ENCODE measurements at regions not wholly inside any gene's neighbourhood (a gene's known extent, or its start where the extent isn't known, plus 50 kb on each side); places are given as distances from the start of the nearest gene placed in this dataset.

DNA sequence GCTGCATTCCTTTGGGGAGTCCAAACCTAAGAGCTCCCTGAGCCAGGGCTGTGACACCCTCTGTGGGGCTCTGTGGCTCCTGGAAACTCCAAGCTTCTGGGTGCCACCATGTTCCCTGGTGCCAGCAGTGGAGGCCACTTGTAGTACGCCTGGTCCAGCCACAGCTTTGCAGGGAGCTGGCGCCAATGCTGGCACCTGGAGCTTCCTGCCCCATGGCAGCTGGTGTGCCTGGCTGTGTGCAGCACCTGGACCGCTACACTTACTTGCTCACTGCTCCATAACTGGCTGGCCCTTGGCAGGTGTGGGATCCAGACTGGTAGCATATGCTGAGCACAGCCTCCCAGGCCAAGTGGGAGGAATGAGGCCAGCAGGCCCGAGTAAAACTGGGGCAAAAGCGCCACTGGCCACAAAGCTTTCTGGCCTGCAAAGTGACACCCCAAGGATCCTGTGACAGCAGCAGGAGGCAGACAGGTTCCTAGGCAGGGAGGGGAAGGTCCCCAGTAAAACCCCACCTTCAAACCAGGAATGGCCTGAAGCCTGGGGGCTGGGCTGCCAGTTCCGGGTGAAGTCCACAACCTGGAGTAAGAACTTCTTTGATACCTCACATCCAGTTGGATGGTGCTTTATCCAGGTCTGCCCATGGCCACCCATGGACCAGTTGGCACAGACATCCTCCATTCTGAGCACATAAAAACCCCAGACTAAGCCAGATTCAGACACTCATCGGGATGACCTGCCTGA is 461.0 kb downstream of the TBC1D32 start:
- ATAC-seq (peak; percentile 20), DNase-seq (no peak)
- H3K27me3 ChIP-seq, result no peaks in the 10 kb centered on the region
- no peaks in the 10 kb centered on the region for H3K36me3 ChIP-seq
- TF ChIP-seq, protein P1, sequence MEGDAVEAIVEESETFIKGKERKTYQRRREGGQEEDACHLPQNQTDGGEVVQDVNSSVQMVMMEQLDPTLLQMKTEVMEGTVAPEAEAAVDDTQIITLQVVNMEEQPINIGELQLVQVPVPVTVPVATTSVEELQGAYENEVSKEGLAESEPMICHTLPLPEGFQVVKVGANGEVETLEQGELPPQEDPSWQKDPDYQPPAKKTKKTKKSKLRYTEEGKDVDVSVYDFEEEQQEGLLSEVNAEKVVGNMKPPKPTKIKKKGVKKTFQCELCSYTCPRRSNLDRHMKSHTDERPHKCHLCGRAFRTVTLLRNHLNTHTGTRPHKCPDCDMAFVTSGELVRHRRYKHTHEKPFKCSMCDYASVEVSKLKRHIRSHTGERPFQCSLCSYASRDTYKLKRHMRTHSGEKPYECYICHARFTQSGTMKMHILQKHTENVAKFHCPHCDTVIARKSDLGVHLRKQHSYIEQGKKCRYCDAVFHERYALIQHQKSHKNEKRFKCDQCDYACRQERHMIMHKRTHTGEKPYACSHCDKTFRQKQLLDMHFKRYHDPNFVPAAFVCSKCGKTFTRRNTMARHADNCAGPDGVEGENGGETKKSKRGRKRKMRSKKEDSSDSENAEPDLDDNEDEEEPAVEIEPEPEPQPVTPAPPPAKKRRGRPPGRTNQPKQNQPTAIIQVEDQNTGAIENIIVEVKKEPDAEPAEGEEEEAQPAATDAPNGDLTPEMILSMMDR (IDR thresholded peaks at IDR 0.05), result no peak
- no peaks in the 10 kb centered on the region for H3K9me3 ChIP-seq
- H3K4me3 ChIP-seq, result no peak overlapping the region
- no peaks in the 10 kb centered on the region for H3K4me1 ChIP-seq
- no peak overlapping the region for H3K27ac ChIP-seq
- intact Hi-C loops (cut with DNase I), result no loop called here

DNA sequence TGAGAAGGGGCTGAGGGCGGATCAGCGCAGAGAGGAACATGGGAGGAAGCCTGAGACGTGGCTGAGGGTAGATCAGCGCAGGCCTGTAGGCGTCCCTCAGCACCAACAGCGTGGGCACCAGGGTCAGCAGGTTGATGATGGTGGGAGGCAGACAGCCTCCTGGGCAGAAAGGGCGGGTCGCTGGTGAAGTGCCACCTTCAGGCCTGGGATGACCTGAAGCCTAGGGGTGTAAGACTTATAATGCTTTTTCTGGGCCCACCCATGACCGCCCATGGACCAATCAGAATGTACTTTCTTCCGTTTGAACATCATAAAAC is 462.1 kb downstream of the TBC1D32 start:
- DNase-seq, result no peak
- TF ChIP-seq, protein P1 (IDR thresholded peaks at IDR 0.05), result no peak
- Histone ChIP-seq H3K4me3 (no peak overlapping the region), H3K9me3 (no peaks in the 10 kb centered on the region), H3K36me3 (no peaks in the 10 kb centered on the region), H3K27ac (no peak overlapping the region), H3K4me1 (no peaks in the 10 kb centered on the region), H3K27me3 (no peaks in the 10 kb centered on the region)
- intact Hi-C loops (cut with DNase I), result no loop called here
- ATAC-seq, result peak; percentile 14

DNA sequence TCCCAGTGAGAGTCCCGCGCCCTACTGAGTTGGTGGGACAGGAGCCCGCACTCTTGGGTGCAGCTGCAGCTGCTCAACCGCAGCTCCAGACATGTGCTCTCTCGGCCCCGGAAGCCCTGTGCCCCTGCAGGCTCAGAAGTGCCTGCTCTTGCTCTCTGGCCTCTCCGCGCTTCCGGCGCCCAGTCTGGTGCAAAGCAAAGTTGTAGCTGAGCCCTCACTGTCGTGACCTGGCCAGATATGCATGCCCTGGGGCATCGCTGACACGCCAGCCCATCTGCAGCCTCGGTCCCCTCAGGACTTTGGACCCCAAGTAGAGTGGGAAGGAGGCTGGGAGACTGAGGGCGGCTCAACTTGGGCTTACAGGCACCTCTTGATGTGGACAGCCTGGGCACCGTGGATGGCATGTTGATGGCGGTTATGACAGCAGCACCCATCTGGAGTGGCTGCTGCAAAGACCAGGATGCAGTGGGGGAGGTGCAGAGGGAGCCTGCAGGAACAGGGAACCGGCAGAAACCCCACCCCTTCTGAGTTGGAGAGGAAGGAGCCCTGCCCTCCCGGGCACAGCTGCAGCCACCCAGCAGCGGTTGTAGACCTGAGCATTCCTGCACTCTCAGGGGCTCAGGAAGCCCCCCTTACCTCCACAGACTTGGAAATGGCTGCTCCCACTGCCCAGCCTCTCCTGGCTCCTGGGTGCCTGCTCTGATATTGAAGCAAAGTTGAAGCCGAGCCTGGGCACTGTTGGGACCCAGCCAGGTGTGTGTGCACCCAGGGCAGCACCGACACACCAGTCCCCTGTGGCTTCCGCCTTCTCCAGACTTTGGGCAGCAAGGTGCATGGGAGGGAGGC is 462.6 kb downstream of the TBC1D32 start:
- DNase-seq (no peak), ATAC-seq (peak; percentile 33)
- no peaks in the 10 kb centered on the region for H3K4me1 ChIP-seq
- TF ChIP-seq, protein P1 (IDR thresholded peaks at IDR 0.05), result no peak
- H3K27me3 ChIP-seq, result no peaks in the 10 kb centered on the region
- no peak overlapping the region for H3K27ac ChIP-seq
- intact Hi-C loops (cut with DNase I), result no loop called here
- H3K4me3 ChIP-seq, result no peak overlapping the region
- no peaks in the 10 kb centered on the region for H3K9me3 ChIP-seq
- no peaks in the 10 kb centered on the region for H3K36me3 ChIP-seq

DNA sequence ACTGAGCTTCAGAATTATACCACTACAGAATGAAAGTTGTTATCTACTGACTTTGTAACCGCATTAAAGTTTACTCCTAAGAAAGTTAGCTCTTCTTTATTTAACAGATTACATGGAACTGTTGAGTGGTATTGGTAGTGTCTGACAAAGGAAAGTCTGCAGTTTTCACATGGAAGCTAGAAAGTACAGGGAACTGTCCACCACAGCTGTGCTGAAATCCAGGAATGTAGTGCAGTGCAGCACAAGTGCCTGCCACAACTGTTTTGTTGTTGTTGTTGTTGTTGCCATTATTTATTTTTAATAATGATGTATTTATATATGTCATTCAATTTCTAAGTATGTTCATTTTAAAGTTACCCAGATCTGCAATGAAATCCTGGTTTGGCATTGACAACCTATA is 464.9 kb downstream of the TBC1D32 start:
- Histone ChIP-seq H3K27me3 (no peaks in the 10 kb centered on the region), H3K4me3 (no peak overlapping the region), H3K36me3 (no peaks in the 10 kb centered on the region), H3K9me3 (no peaks in the 10 kb centered on the region), H3K4me1 (no peaks in the 10 kb centered on the region), H3K27ac (no peak overlapping the region)
- ATAC-seq, result no peak
- intact Hi-C loops (cut with DNase I), result no loop called here
- no peak for DNase-seq
- TF ChIP-seq, protein P1 (IDR thresholded peaks at IDR 0.05), result no peak

DNA sequence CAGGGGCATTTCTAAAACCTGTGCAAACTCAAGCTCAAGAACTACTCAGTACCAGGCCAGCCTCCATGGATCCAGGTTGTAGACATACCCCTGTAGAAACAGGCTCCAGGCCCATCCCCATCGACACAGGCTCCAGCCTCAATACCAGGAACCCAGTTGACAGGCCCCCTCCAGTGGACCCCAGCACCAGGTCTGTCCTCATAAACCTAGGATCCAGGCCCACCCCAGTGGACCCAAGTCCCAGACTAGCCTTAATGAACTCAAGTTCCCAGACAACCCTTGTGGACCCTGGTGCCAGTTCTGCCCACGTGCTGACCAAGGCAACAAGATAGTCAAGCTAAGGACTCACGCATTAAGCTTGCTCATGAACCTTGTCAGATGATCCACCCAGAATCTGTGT is 476.9 kb downstream of the TBC1D32 start:
- intact Hi-C loops (cut with DNase I), result no loop called here
- no peak overlapping the region for H3K4me3 ChIP-seq
- no peak overlapping the region for H3K27ac ChIP-seq
- H3K4me1 ChIP-seq, result no peaks in the 10 kb centered on the region
- no peaks in the 10 kb centered on the region for H3K36me3 ChIP-seq
- H3K27me3 ChIP-seq, result no peaks in the 10 kb centered on the region
- TF ChIP-seq, protein P1 (IDR thresholded peaks at IDR 0.05), result no peak
- no peaks in the 10 kb centered on the region for H3K9me3 ChIP-seq
- DNase-seq, result no peak
- ATAC-seq, result no peak

Data from upper lobe of right lung (tissue), 1 donor.